Neural crest cell (in vitro differentiated cells): ENCODE measurements at regions not wholly inside any gene's neighbourhood (a gene's known extent, or its start where the extent isn't known, plus 50 kb on each side); places are given as distances from the start of the nearest gene placed in this dataset.

ENCODE experiments used
- DNase-seq: peaks from one replicate; pipeline ENCODE4 v3.0.0; 2021; ENCODE audit warnings: low read depth, mixed read lengths, low spot score
- H3K27ac Mint-ChIP-seq: one replicate; pipeline ENCODE4 v1.8.0; 2021; ENCODE audit warnings: mild to moderate bottlenecking, mixed read lengths; ENCODE audit not compliant: unreplicated experiment
- H3K27me3 Mint-ChIP-seq: 2 replicates; pipeline ENCODE4 v1.8.0; 2021; ENCODE audit warnings: low read depth, mild to moderate bottlenecking, mixed read lengths
- H3K36me3 Mint-ChIP-seq: 2 replicates; pipeline ENCODE4 v1.8.0; 2021; ENCODE audit warnings: low read depth, mild to moderate bottlenecking, mixed read lengths
- H3K4me1 Mint-ChIP-seq: 2 replicates; pipeline ENCODE4 v1.8.0; 2021; ENCODE audit warnings: mixed read lengths
- H3K4me3 Mint-ChIP-seq: one replicate; pipeline ENCODE4 v1.8.0; 2021; ENCODE audit warnings: mild to moderate bottlenecking, mixed read lengths
- H3K9me3 Mint-ChIP-seq: 2 replicates; pipeline ENCODE4 v1.8.0; 2021; ENCODE audit warnings: mixed read lengths
- CTCF ChIP-seq: fragments of 200-600 bp; sonication (generic); conservative IDR thresholded peaks from 2 replicates; pipeline ENCODE4 v1.5.0; 2021; ENCODE audit warnings: antibody characterized with exemption, mild to moderate bottlenecking

GRCh38 chr2:146893500-146894041 lies 951.3 kb upstream of the ACVR2A start:
- Mint-ChIP-seq H3K36me3 (no peaks in the 10 kb centered on the region), H3K27me3 (no peaks in the 10 kb centered on the region), H3K4me3 (no peak overlapping the region), H3K9me3 (no peaks in the 10 kb centered on the region), H3K27ac (no peak overlapping the region), H3K4me1 (no peaks in the 10 kb centered on the region)
- DNase-seq = no peak
- no peak for TF ChIP-seq CTCF

DNA sequence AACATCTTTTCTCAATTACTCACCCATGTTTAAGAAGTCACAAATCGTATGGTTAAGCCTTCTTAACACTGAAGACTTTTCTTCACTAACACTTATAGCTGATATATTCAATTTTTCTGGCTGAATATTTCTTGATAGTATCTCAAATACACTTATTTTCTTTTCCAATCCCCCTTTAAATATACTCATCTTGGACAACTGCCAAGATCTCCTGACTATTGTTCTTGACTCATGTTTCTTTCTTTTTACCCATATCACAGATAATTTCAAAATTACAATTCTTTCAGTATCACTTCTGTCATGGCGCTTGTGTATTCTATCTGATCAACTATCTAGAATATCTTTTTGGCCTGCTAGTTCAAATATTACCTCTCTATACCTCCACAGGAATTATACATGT lies 954.3 kb upstream of the ACVR2A start:
- Mint-ChIP-seq H3K27ac (no peak overlapping the region), H3K27me3 (no peaks in the 10 kb centered on the region), H3K4me1 (no peaks in the 10 kb centered on the region), H3K4me3 (no peak overlapping the region), H3K36me3 (no peaks in the 10 kb centered on the region), H3K9me3 (no peaks in the 10 kb centered on the region)
- DNase-seq = no peak
- TF ChIP-seq CTCF = no peak

DNA sequence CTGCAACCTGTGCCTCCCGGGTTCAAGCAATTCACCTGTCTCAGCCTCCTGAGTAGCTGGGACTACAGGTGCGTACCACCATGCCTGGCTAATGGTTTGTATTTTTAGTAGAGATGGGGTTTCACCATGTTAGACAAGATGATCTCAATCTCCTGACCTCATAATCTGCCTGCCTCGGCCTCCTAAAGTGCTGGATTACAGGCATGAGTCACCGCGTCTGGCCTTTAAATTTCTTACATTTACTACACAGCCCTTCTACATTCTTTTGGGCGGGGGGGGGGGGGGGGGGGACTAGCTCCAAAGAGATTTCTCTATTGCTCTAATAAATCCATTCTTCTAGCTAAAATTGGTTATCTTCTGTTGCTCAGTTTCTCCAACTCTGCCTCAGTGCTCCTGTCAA lies 964.9 kb upstream of the ACVR2A start:
- H3K27ac Mint-ChIP-seq = no peak overlapping the region
- no peaks in the 10 kb centered on the region for H3K27me3 Mint-ChIP-seq
- TF ChIP-seq CTCF = no peak
- no peaks in the 10 kb centered on the region for H3K4me1 Mint-ChIP-seq
- no peak overlapping the region for H3K4me3 Mint-ChIP-seq
- peaks cover 9% of the 10 kb centered on the region for H3K9me3 Mint-ChIP-seq
- H3K36me3 Mint-ChIP-seq = no peaks in the 10 kb centered on the region
- no peak for DNase-seq

DNA sequence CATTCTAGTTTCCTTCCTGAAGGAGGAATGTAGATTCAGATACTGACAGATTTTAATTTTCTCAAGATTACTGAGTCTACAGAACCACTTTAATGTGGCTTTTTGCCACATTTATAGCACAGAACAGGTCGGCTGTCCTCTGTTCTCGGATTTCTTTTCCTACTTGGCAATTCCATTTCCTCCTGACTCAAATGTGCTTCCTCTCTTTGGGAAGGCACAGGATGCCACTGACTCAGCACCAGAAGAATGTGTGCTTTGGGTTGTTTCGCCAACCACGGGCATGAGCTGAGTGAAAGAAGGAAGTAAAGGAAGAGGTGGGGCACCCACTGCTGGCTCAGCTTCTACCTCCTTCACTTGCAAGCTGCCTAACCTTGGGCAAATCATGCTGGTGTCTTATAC lies 970.6 kb upstream of the ACVR2A start:
- Mint-ChIP-seq H3K4me1 (no peaks in the 10 kb centered on the region), H3K9me3 (no peaks in the 10 kb centered on the region), H3K36me3 (no peaks in the 10 kb centered on the region), H3K27ac (no peak overlapping the region), H3K27me3 (no peaks in the 10 kb centered on the region), H3K4me3 (no peak overlapping the region)
- no peak for TF ChIP-seq CTCF
- DNase-seq = no peak

DNA sequence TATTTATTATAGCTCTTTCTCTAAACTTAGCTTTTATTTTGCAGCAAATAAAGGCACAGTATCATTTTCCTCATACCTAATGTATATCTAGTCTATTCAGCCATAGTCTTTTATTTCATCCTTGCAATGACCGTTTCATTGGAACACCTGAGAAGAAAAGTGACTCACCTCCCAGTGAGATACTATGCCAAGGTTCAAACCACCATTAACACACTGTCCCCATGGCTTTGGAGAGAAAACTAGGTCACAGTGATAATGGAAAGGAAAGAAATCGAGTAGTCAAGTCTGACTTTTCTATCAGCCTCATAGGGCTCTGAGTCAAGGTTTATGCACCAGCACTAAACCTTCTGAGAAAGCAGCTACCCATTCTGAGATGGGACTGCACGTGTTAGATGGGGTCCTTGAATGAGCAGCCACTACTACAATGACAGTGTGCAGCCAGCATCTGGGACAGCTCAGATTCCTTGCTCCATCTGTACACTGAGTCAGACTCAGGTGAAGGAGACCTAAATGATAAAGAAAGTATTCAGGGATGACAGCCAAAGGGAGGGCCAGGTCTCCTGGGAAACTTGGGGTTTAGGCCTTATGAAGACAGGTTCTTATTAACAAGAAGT lies 971.1 kb upstream of the ACVR2A start:
- TF ChIP-seq CTCF = no peak
- no peaks in the 10 kb centered on the region for H3K27me3 Mint-ChIP-seq
- H3K9me3 Mint-ChIP-seq = no peaks in the 10 kb centered on the region
- H3K4me1 Mint-ChIP-seq = no peaks in the 10 kb centered on the region
- no peak overlapping the region for H3K4me3 Mint-ChIP-seq
- no peak overlapping the region for H3K27ac Mint-ChIP-seq
- DNase-seq = no peak
- no peaks in the 10 kb centered on the region for H3K36me3 Mint-ChIP-seq
